GM12874 (cell line): ENCODE measurements at regions not wholly inside any gene's neighbourhood (a gene's known extent, or its start where the extent isn't known, plus 50 kb on each side); places are given as distances from the start of the nearest gene placed in this dataset.

ENCODE experiments used
- TF ChIP-seq, protein P1 (sequence below): IDR thresholded peaks from 2 replicates; pipeline ENCODE4 v1.5.1; 2011; ENCODE audit warnings: low read depth, mild to moderate bottlenecking, control low read depth, low read length, moderate library complexity; ENCODE audit not compliant: insufficient read depth

DNA sequence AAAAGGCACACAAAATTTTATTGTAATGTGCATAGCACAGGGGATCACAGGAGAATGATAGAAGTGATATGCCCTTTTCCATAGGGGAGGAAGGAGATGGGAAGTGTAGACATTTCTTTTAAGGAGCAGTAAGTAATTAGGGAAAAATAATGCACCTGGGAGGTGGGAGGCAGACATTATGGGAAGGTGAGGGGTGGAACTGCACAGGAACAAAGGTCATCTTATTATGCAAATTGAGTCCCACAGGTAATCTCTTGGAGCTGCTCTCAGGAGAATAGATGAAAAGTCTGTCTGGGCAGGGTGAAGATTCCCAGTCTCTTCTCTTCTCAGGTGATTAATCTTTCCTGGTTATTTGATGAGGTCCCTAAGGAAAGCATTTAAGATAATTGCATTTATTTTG is 331.5 kb downstream of the ENC1 start:
- TF ChIP-seq, protein P1, sequence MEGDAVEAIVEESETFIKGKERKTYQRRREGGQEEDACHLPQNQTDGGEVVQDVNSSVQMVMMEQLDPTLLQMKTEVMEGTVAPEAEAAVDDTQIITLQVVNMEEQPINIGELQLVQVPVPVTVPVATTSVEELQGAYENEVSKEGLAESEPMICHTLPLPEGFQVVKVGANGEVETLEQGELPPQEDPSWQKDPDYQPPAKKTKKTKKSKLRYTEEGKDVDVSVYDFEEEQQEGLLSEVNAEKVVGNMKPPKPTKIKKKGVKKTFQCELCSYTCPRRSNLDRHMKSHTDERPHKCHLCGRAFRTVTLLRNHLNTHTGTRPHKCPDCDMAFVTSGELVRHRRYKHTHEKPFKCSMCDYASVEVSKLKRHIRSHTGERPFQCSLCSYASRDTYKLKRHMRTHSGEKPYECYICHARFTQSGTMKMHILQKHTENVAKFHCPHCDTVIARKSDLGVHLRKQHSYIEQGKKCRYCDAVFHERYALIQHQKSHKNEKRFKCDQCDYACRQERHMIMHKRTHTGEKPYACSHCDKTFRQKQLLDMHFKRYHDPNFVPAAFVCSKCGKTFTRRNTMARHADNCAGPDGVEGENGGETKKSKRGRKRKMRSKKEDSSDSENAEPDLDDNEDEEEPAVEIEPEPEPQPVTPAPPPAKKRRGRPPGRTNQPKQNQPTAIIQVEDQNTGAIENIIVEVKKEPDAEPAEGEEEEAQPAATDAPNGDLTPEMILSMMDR = no peak

DNA sequence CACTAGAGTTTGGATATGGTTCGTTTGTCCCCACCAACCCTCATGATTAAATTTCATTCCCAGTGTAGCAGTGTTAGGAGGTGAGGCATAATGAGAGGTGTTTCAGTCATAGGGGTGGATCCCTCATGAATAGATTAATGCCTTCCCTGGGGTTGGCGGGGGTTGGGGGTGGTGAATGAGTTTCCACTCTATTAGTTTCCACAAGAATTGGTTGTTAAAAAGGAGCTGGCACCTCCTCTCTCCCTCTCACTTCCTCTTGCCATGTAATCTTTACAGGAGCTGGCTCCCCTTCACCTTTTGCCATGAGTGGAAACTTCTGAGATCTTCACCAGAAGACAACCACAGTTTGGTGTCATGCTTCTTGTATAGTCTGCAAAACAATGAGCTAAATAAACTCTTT is 333.7 kb downstream of the ENC1 start:
- TF ChIP-seq, protein P1 = no peak

DNA sequence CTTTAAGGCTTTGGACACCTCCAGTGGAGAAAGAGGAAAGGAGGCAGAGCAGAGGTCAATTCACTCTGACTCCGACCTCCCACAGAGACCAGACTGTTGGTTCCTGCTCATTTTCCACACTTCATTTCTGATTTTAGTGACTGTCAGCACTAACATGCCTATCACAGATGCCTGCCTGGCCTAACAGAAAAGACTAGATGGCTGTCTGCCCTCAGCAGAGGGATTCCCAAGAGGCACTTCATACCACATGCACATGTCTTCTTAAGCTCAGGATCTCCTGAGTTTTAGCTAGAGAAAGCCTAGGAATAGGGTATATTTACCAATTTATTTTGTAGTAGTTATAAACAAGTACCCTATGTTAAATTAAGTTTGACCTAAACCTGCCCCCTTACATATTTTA is 336.0 kb downstream of the ENC1 start:
- TF ChIP-seq, protein P1 = no peak

DNA sequence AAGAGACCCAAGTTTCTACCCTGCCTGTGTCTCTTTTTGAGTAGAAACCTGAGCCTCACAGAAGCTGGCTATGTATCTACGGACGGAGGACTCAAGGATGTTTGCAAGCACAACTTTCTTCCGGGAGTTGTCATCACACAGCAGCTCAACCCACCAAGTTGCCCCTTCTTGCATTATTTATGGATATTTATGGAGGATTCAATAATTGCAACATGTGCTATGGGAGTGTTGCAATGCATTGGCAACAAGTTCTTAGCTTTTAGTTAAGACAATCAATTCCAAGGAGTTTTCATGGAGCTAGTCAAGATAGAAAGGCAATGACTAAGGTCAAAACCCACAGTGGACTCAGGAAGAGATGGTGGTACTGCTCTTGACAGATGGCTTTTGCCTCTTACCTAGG is 336.9 kb downstream of the ENC1 start:
- TF ChIP-seq, protein P1 = no peak

DNA sequence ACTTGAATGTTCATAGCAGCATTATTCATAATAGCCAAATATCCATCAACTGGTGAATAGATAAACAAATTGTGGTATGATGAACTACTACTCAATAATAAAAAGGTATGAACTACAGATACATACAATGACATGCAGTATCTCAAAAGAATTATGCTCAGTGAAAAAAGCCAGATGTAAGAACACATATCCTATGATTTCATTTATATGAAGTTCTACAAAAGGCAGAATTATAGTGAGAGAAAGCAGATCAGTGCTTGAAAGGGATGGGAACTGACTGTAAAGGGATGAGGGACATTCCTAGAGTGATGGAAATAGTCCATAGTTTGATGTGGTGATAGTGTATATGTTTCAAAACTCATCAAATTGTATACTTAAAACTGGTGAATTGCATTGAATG is 339.0 kb downstream of the ENC1 start:
- TF ChIP-seq, protein P1 = no peak

DNA sequence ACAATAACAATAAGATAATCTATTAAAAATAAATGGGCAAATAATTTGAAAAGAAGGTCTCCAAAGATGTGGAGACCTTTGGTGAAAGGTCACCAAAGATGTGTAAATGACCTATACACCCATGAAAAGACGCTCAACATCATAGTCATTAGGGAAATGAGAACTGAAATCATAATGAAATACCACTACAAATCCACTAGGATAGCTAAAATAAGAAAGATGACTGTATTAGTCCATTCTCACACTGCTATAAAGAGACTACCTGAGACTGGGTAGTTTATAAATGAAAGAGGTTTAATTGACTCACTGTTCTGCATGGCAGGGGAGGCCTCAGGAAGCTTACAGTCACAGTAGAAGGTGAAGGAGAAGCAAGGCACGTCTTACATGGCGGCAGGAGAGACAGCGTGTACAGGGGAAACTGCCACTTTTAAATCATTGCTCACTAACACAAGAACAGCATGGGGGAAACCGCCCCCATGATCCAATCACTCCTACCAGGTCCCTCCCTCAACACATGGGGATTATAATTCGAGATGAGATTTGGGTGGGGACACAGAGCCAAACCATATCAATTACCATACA is 339.6 kb downstream of the ENC1 start:
- TF ChIP-seq, protein P1 = no peak

DNA sequence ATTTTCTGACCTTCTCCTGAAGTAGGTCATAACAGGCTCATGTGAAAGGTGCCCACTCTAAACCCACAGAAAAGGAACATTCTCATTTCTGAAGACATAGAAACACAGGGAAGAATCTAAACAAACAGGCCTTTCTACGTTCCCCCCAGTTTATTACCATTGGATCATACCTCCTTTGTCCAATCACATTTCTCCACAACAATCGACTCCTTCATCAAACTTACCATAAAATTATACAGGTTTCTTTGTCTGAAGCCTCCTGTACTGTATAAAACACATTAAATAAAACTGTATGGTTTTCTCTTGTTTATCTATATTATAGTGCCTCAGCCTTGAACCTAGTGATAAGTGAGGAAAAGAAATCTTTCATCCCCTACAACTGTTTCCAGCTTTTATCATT is 340.7 kb downstream of the ENC1 start:
- TF ChIP-seq, protein P1 = no peak
